AG04450 (cell line): ENCODE measurements at regions not wholly inside any gene's neighbourhood (a gene's known extent, or its start where the extent isn't known, plus 50 kb on each side); places are given as distances from the start of the nearest gene placed in this dataset.

Experiments
- CTCF ChIA-PET: fragments of 300-600, 350-600 bp; formaldehyde crosslinking; extraction: SDS; loops from one replicate; lab custom pipeline; 2022; ENCODE audit warnings: antibody characterized with exemption, inconsistent platforms; lab: Charles Lee
- POLR2A ChIA-PET: fragments of 350-600 bp; formaldehyde crosslinking; extraction: SDS; loops from one replicate; lab custom pipeline; 2021; ENCODE audit warnings: antibody characterized with exemption, inconsistent platforms; lab: Yijun Ruan, JAX
- DNase-seq: peaks from one replicate; pipeline ENCODE4 v3.0.0-alpha.2; 2011; ENCODE audit warnings: low read depth, low spot score
- H3K27ac ChIP-seq: one replicate; pipeline ENCODE4 v1.5.1; 2012; ENCODE audit warnings: low read depth, low read length, control low read depth
- H3K27me3 ChIP-seq: one replicate; pipeline ENCODE4 v1.6.0; 2012; ENCODE audit warnings: low read length; ENCODE audit not compliant: control insufficient read depth, insufficient read depth
- H3K4me3 ChIP-seq: 2 replicates; pipeline ENCODE4 v1.5.1; 2011; ENCODE audit warnings: mild to moderate bottlenecking, low read depth, low read length, control low read depth
- H3K9me3 ChIP-seq: 2 replicates; pipeline ENCODE4 v1.5.1; 2012; ENCODE audit warnings: low read length; ENCODE audit not compliant: control insufficient read depth, insufficient read depth
- CTCF ChIP-seq: IDR thresholded peaks from 2 replicates; pipeline ENCODE4 v1.5.1; 2011; ENCODE audit warnings: low read depth, low read length, control low read depth, inconsistent platforms

GRCh38 chr16:65775829-65776228 lies 590.7 kb upstream of the CDH5 start:
- Histone ChIP-seq H3K27me3 (no peaks in the 10 kb centered on the region), H3K9me3 (peaks cover under 1% of the 10 kb centered on the region; the same call in 1 of the 2 replicates), H3K27ac (no peak overlapping the region), H3K4me3 (no peak overlapping the region)
- CTCF ChIA-PET, result interaction anchor here (0.8 kb wide), 1 partner anchor 367 kb away, joined by 4 read pairs; no protein-coding TSS in a partner anchor
- POLR2A ChIA-PET, result no interaction called here
- no peak for TF ChIP-seq CTCF
- DNase-seq, result no peak

- ChIA-PET CTCF (no interaction called here), POLR2A (no interaction called here)
- Histone ChIP-seq H3K9me3 (peaks cover 3% of the 10 kb centered on the region; the same call in 1 of the 2 replicates), H3K4me3 (no peak overlapping the region), H3K27ac (peak overlapping the region; percentile 21), H3K27me3 (no peaks in the 10 kb centered on the region)
- no peak for DNase-seq
- no peak for TF ChIP-seq CTCF
These were observed 592.1 kb upstream of the CDH5 start for GRCh38 chr16:65774350-65774749.

GRCh38 chr16:65773301-65773874 lies 593.1 kb upstream of the CDH5 start:
- CTCF ChIA-PET, result no interaction called here
- Histone ChIP-seq H3K9me3 (peaks cover 3% of the 10 kb centered on the region; the same call in 1 of the 2 replicates), H3K27me3 (no peaks in the 10 kb centered on the region), H3K4me3 (no peak overlapping the region), H3K27ac (no peak overlapping the region)
- TF ChIP-seq CTCF, result no peak
- POLR2A ChIA-PET, result interaction anchor here (0.6 kb wide), 1 partner anchor 292 kb away, joined by 5 read pairs; no protein-coding TSS in a partner anchor
- DNase-seq, result no peak

GRCh38 chr16:65772134-65772732 lies 594.3 kb upstream of the CDH5 start:
- Histone ChIP-seq H3K27me3 (no peaks in the 10 kb centered on the region), H3K9me3 (peaks cover 3% of the 10 kb centered on the region; the same call in 1 of the 2 replicates), H3K4me3 (no peak overlapping the region), H3K27ac (no peak overlapping the region)
- ChIA-PET CTCF (no interaction called here), POLR2A (no interaction called here)
- DNase-seq, result no peak
- TF ChIP-seq CTCF, result no peak

- DNase-seq, result no peak
- Histone ChIP-seq H3K27ac (no peak overlapping the region), H3K9me3 (peaks cover 3% of the 10 kb centered on the region; the same call in 1 of the 2 replicates), H3K4me3 (no peak overlapping the region), H3K27me3 (no peaks in the 10 kb centered on the region)
- ChIA-PET POLR2A (no interaction called here), CTCF (interaction anchor here (0.6 kb wide), 1 partner anchor 9 kb away, joined by 4 read pairs; no protein-coding TSS in a partner anchor)
- TF ChIP-seq CTCF, result no peak
These were observed 594.8 kb upstream of the CDH5 start for GRCh38 chr16:65771707-65772106.
